ENCODE measurements at regions not wholly inside any gene's neighbourhood (a gene's known extent, or its start where the extent isn't known, plus 50 kb on each side); places are given as distances from the start of the nearest gene placed in this dataset.

DNA sequence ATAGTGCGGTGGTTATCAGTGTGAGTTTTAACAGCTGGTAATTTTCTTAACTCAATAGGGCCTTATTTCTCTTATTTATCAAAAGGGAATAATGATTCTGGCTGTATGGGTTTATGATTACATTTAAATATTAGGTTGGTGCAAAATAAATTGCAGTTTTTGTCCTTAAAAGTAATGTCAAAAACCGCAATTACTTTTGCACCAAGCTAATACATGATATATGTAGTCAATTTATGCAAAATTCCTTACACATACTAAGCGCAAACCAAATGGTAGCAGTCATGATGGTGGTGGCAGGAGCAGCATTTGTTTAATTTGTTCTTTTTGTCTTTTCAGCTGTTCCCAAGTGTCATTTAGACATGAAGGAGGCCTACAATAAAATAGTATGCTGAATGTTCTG is 1777.1 kb downstream of the OLFM4 start:
- TF ChIP-seq, protein P1, sequence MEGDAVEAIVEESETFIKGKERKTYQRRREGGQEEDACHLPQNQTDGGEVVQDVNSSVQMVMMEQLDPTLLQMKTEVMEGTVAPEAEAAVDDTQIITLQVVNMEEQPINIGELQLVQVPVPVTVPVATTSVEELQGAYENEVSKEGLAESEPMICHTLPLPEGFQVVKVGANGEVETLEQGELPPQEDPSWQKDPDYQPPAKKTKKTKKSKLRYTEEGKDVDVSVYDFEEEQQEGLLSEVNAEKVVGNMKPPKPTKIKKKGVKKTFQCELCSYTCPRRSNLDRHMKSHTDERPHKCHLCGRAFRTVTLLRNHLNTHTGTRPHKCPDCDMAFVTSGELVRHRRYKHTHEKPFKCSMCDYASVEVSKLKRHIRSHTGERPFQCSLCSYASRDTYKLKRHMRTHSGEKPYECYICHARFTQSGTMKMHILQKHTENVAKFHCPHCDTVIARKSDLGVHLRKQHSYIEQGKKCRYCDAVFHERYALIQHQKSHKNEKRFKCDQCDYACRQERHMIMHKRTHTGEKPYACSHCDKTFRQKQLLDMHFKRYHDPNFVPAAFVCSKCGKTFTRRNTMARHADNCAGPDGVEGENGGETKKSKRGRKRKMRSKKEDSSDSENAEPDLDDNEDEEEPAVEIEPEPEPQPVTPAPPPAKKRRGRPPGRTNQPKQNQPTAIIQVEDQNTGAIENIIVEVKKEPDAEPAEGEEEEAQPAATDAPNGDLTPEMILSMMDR (IDR thresholded peaks at IDR 0.05): no peak
- no peak for TF ChIP-seq POLR2A (IDR thresholded peaks at IDR 0.05)

Measured in Peyer's patch (tissue), 4 donors.